ENCODE measurements at regions not wholly inside any gene's neighbourhood (a gene's known extent, or its start where the extent isn't known, plus 50 kb on each side); places are given as distances from the start of the nearest gene placed in this dataset.

GRCh38 chr12:4977102-4977501 lies 66.6 kb upstream of the KCNA5 start:
- no peaks in the 10 kb centered on the region for H4K20me1 ChIP-seq (ENCODE audit: insufficient read depth)
- H3K79me2 ChIP-seq (ENCODE audit: low read depth) = no peaks in the 10 kb centered on the region
- H3K4me2 ChIP-seq = no peak overlapping the region
- H3K4me3 ChIP-seq = no peak overlapping the region
- no peaks in the 10 kb centered on the region for H3K9me3 ChIP-seq (ENCODE audit: insufficient read depth, low read depth)
- H3K27ac ChIP-seq = no peak overlapping the region
- no peaks in the 10 kb centered on the region for H3K9me2 ChIP-seq (ENCODE audit: insufficient read depth)
- CTCF ChIA-PET = no interaction called here
- POLR2A ChIA-PET (ENCODE audit: unreplicated experiment) = no interaction called here
- no TSS peak for BruUV-seq (replicated peaks)
- H3F3A ChIP-seq (ENCODE audit: insufficient read depth, low read depth) = no peaks in the 10 kb centered on the region
- H3K4me1 ChIP-seq (replicated peaks; ENCODE audit: insufficient read depth) = no peaks in the 10 kb centered on the region
- intact Hi-C loops (cut with micrococcal nuclease; ENCODE audit: unreplicated experiment) = no loop called here
- H3K27me3 ChIP-seq (ENCODE audit: insufficient read depth, low read depth) = peaks cover 66% of the 10 kb centered on the region
- no peaks in the 10 kb centered on the region for H3K36me3 ChIP-seq (ENCODE audit: low read depth)
- no peak overlapping the region; the same call in 1 of the 2 replicates for H2AFZ ChIP-seq
- TF ChIP-seq EZH2 (IDR thresholded peaks at IDR 0.05; ENCODE audit: low read depth) = no peak
- no peak for TF ChIP-seq CTCF (conservative IDR thresholded peaks at IDR 0.05)
- no peak for DNase-seq

GRCh38 chr12:4978737-4979136 lies 64.9 kb upstream of the KCNA5 start:
- DNase-seq = no peak
- no peak for TF ChIP-seq EZH2 (IDR thresholded peaks at IDR 0.05; ENCODE audit: low read depth)
- TF ChIP-seq CTCF (conservative IDR thresholded peaks at IDR 0.05) = no peak
- Histone ChIP-seq H3K27me3 (ENCODE audit: insufficient read depth, low read depth) (peaks cover 63% of the 10 kb centered on the region), H3K79me2 (ENCODE audit: low read depth) (no peaks in the 10 kb centered on the region), H3F3A (ENCODE audit: insufficient read depth, low read depth) (no peaks in the 10 kb centered on the region), H3K9me3 (ENCODE audit: insufficient read depth, low read depth) (no peaks in the 10 kb centered on the region), H2AFZ (no peak overlapping the region), H3K4me3 (no peak overlapping the region), H3K27ac (no peak overlapping the region), H3K4me2 (no peak overlapping the region), H3K9me2 (ENCODE audit: insufficient read depth) (no peaks in the 10 kb centered on the region), H3K36me3 (ENCODE audit: low read depth) (no peaks in the 10 kb centered on the region), H3K4me1 (replicated peaks; ENCODE audit: insufficient read depth) (no peaks in the 10 kb centered on the region), H4K20me1 (ENCODE audit: insufficient read depth) (no peaks in the 10 kb centered on the region)
- CTCF ChIA-PET = no interaction called here
- intact Hi-C loops (cut with micrococcal nuclease; ENCODE audit: unreplicated experiment) = no loop called here
- POLR2A ChIA-PET (ENCODE audit: unreplicated experiment) = no interaction called here
- BruUV-seq (replicated peaks) = no TSS peak

GRCh38 chr12:4979737-4980136 lies 63.9 kb upstream of the KCNA5 start:
- intact Hi-C loops (cut with micrococcal nuclease; ENCODE audit: unreplicated experiment) = no loop called here
- Histone ChIP-seq H2AFZ (no peak overlapping the region), H3K9me3 (ENCODE audit: insufficient read depth, low read depth) (no peaks in the 10 kb centered on the region), H3K36me3 (ENCODE audit: low read depth) (no peaks in the 10 kb centered on the region), H3K27ac (no peak overlapping the region), H3K4me2 (no peak overlapping the region), H3K4me3 (no peak overlapping the region), H3K27me3 (ENCODE audit: insufficient read depth, low read depth) (peaks cover 67% of the 10 kb centered on the region), H3K79me2 (ENCODE audit: low read depth) (no peaks in the 10 kb centered on the region), H4K20me1 (ENCODE audit: insufficient read depth) (no peaks in the 10 kb centered on the region; the same call in 1 of the 2 replicates), H3K9me2 (ENCODE audit: insufficient read depth) (no peaks in the 10 kb centered on the region), H3K4me1 (replicated peaks; ENCODE audit: insufficient read depth) (no peaks in the 10 kb centered on the region), H3F3A (ENCODE audit: insufficient read depth, low read depth) (no peaks in the 10 kb centered on the region)
- DNase-seq = no peak
- TF ChIP-seq EZH2 (IDR thresholded peaks at IDR 0.05; ENCODE audit: low read depth) (no peak), CTCF (conservative IDR thresholded peaks at IDR 0.05) (no peak)
- ChIA-PET CTCF (no interaction called here), POLR2A (ENCODE audit: unreplicated experiment) (no interaction called here)
- no TSS peak for BruUV-seq (replicated peaks)
